ENCODE measurements at regions not wholly inside any gene's neighbourhood (a gene's known extent, or its start where the extent isn't known, plus 50 kb on each side); places are given as distances from the start of the nearest gene placed in this dataset.
"Not testable (repeated sequence)": the region's sequence is repeated elsewhere in the genome, so short reads cannot be mapped to it uniquely, and the experiment has no call there.

GRCh38 chr15:59828861-59829260, 139.7 kb upstream of the BNIP2 start:
- no peak for DNase-seq

- no peak for DNase-seq
These were observed 139.1 kb upstream of the BNIP2 start for GRCh38 chr15:59828263-59828662.

GRCh38 chr15:59825901-59826300, 136.8 kb upstream of the BNIP2 start:
- no peak for DNase-seq

- DNase-seq: no peak
These were observed 132.2 kb upstream of the BNIP2 start for GRCh38 chr15:59821286-59821685.

GRCh38 chr15:59819092-59819491, 130.0 kb upstream of the BNIP2 start:
- peak; percentile 82 for DNase-seq

- peak; percentile 48 for DNase-seq
These were observed 129.2 kb upstream of the BNIP2 start for GRCh38 chr15:59818336-59818735.

- DNase-seq: peak; percentile 72
These were observed 128.7 kb upstream of the BNIP2 start for GRCh38 chr15:59817834-59818233.

GRCh38 chr15:59817053-59817452, 127.9 kb upstream of the BNIP2 start:
- no peak for DNase-seq

GRCh38 chr15:59814409-59814808, 125.3 kb upstream of the BNIP2 start:
- DNase-seq: no peak

GRCh38 chr15:59812889-59813288, 123.8 kb upstream of the BNIP2 start:
- peak; percentile 20 for DNase-seq

- DNase-seq: peak; percentile 97
These were observed 123.2 kb upstream of the BNIP2 start for GRCh38 chr15:59812250-59812870.

GRCh38 chr15:59803293-59803966, 114.3 kb upstream of the BNIP2 start:
- DNase-seq: not testable (repeated sequence)

- no peak for DNase-seq
These were observed 112.5 kb upstream of the BNIP2 start for GRCh38 chr15:59801649-59802048.

GRCh38 chr15:59798605-59798917, 109.4 kb upstream of the BNIP2 start:
- no peak for DNase-seq

GRCh38 chr15:59797756-59798604, 108.9 kb upstream of the BNIP2 start:
- DNase-seq: no peak

- no peak for DNase-seq
These were observed 105.2 kb upstream of the BNIP2 start for GRCh38 chr15:59794229-59794886.

- no peak for DNase-seq
These were observed 103.2 kb upstream of the BNIP2 start for GRCh38 chr15:59792359-59792758.

GRCh38 chr15:59791755-59792154, 102.6 kb upstream of the BNIP2 start:
- no peak for DNase-seq

- no peak for DNase-seq
These were observed 102.0 kb upstream of the BNIP2 start for GRCh38 chr15:59791079-59791478.

- not testable (repeated sequence) for DNase-seq
These were observed 97.3 kb upstream of the BNIP2 start for GRCh38 chr15:59786466-59786865.

GRCh38 chr15:59785981-59786380, 96.9 kb upstream of the BNIP2 start:
- DNase-seq: peak; percentile 57

- DNase-seq: not testable (repeated sequence)
These were observed 94.8 kb upstream of the BNIP2 start for GRCh38 chr15:59783774-59784520.

GRCh38 chr15:59779110-59779509, 90.0 kb upstream of the BNIP2 start:
- DNase-seq: no peak

Measured in NCI-H524 treated with DMSO at 0.1 percent for 48 hours (cell line).